ENCODE measurements at regions not wholly inside any gene's neighbourhood (a gene's known extent, or its start where the extent isn't known, plus 50 kb on each side); places are given as distances from the start of the nearest gene placed in this dataset.

DNA sequence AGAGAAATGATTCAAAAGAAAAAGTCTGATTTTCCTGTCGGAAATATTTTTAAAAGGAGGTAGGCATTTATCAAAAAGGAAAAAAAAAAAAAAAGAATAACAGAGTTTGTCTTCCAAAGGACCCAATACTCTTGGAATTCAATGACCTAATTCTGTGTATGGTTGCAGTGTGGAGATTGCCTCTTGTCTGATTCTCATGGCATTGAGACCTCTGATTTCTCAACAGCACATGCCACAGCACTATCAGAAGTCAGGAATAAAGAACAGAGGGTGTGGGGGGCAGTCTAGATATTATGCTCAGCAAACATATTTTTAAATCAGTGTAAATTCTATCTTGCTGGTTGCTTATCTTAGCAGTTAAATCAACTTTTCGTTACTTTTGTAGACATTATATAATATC lies 81.3 kb upstream of the SOX9 start:
- no peak for DNase-seq
- TF ChIP-seq, protein P1, sequence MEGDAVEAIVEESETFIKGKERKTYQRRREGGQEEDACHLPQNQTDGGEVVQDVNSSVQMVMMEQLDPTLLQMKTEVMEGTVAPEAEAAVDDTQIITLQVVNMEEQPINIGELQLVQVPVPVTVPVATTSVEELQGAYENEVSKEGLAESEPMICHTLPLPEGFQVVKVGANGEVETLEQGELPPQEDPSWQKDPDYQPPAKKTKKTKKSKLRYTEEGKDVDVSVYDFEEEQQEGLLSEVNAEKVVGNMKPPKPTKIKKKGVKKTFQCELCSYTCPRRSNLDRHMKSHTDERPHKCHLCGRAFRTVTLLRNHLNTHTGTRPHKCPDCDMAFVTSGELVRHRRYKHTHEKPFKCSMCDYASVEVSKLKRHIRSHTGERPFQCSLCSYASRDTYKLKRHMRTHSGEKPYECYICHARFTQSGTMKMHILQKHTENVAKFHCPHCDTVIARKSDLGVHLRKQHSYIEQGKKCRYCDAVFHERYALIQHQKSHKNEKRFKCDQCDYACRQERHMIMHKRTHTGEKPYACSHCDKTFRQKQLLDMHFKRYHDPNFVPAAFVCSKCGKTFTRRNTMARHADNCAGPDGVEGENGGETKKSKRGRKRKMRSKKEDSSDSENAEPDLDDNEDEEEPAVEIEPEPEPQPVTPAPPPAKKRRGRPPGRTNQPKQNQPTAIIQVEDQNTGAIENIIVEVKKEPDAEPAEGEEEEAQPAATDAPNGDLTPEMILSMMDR (IDR thresholded peaks at IDR 0.05; ENCODE audit: unreplicated experiment), result no peak
- H3K4me1 Mint-ChIP-seq (ENCODE audit: low read depth, unreplicated experiment), result no peaks in the 10 kb centered on the region
- CTCF ChIA-PET, result no interaction called here
- intact Hi-C loops (cut with micrococcal nuclease; ENCODE audit: unreplicated experiment), result no loop called here
- no peaks in the 10 kb centered on the region for H3K9me3 Mint-ChIP-seq (ENCODE audit: low read depth, unreplicated experiment)
- H3K27ac Mint-ChIP-seq (ENCODE audit: unreplicated experiment), result no peak overlapping the region
- H3K36me3 Mint-ChIP-seq (ENCODE audit: insufficient read depth, unreplicated experiment), result no peaks in the 10 kb centered on the region
- BruUV-seq (replicated peaks), result no TSS peak
- peaks cover 67% of the 10 kb centered on the region for H3K27me3 Mint-ChIP-seq (ENCODE audit: unreplicated experiment)
- H3K4me3 Mint-ChIP-seq (ENCODE audit: low read depth, unreplicated experiment), result no peak overlapping the region

DNA sequence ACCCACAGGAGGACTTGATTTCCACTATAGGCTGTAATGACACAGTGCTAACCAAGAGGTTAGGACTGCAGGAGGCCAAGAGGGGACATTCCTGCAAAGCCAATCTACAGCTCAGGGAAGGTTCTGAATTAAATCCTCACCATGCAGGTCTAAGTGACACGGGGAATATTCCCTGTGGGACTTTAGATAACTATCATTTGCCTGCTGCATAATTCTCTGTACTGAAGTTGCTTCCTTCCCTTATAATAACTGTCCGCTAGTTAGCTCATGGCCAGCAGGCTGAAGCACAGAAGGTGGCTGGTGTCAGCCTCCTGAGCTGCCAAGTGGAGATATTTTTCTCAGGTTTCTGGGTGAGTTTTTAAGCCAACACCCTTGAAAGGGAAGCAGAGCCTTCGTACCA lies 74.6 kb upstream of the SOX9 start:
- DNase-seq, result no peak
- no peaks in the 10 kb centered on the region for H3K9me3 Mint-ChIP-seq (ENCODE audit: low read depth, unreplicated experiment)
- no TSS peak for BruUV-seq (replicated peaks)
- no peaks in the 10 kb centered on the region for H3K4me1 Mint-ChIP-seq (ENCODE audit: low read depth, unreplicated experiment)
- TF ChIP-seq, protein P1 (IDR thresholded peaks at IDR 0.05; ENCODE audit: unreplicated experiment), result no peak
- intact Hi-C loops (cut with micrococcal nuclease; ENCODE audit: unreplicated experiment), result no loop called here
- CTCF ChIA-PET, result no interaction called here
- H3K27ac Mint-ChIP-seq (ENCODE audit: unreplicated experiment), result no peak overlapping the region
- no peaks in the 10 kb centered on the region for H3K36me3 Mint-ChIP-seq (ENCODE audit: insufficient read depth, unreplicated experiment)
- no peak overlapping the region for H3K4me3 Mint-ChIP-seq (ENCODE audit: low read depth, unreplicated experiment)
- peaks cover 15% of the 10 kb centered on the region for H3K27me3 Mint-ChIP-seq (ENCODE audit: unreplicated experiment)

DNA sequence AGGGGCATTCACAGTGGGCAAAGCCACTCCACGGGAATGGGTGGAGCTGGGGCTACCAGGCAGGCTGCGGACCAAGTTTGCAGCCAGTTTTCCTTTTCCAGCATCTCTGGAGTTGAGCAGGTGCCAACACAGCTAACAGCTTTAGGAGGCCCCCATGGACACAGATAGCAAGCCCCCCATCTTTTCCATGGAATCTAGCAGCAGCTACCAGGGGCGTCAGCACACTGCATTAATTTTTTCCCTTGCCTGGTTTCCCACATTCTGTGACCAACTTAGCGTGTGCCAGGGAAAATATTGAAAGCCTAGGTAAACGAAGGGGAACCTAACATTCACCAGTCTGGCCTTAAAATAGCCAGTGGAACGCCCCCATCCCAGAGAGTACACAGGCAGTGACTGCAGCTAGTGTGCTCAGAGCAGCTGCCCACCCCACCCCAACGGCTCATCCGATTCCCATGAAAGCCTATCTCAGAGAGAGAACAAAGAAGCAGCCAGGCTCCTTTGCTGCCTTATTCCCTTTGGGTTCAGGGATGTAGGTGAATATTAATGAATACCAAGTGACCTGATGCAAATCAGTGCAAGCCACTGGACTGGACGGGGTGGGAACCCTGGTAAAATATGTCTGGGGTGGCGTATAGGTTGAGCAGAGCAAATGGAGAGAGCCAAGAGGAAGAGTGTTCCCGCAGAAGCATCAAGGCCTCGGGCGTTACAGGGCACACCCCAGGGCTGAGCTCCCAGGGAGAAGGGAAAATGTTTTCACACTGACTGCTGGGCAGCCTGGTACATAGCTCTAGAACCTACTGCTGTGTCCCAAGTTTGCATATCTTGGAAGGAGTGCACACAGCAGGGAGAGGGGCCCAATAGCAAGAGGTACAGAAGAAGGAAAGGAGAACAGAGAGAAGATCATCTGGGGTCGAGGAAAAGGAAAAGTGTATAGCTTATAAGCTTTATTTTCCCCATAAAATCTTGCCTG lies 73.9 kb upstream of the SOX9 start:
- H3K36me3 Mint-ChIP-seq (ENCODE audit: insufficient read depth, unreplicated experiment), result no peaks in the 10 kb centered on the region
- no TSS peak for BruUV-seq (replicated peaks)
- no peaks in the 10 kb centered on the region for H3K4me1 Mint-ChIP-seq (ENCODE audit: low read depth, unreplicated experiment)
- no peak for DNase-seq
- H3K27me3 Mint-ChIP-seq (ENCODE audit: unreplicated experiment), result peaks cover 15% of the 10 kb centered on the region
- H3K27ac Mint-ChIP-seq (ENCODE audit: unreplicated experiment), result no peak overlapping the region
- TF ChIP-seq, protein P1 (IDR thresholded peaks at IDR 0.05; ENCODE audit: unreplicated experiment), result no peak
- H3K9me3 Mint-ChIP-seq (ENCODE audit: low read depth, unreplicated experiment), result no peaks in the 10 kb centered on the region
- intact Hi-C loops (cut with micrococcal nuclease; ENCODE audit: unreplicated experiment), result no loop called here
- H3K4me3 Mint-ChIP-seq (ENCODE audit: low read depth, unreplicated experiment), result no peak overlapping the region
- CTCF ChIA-PET, result no interaction called here

DNA sequence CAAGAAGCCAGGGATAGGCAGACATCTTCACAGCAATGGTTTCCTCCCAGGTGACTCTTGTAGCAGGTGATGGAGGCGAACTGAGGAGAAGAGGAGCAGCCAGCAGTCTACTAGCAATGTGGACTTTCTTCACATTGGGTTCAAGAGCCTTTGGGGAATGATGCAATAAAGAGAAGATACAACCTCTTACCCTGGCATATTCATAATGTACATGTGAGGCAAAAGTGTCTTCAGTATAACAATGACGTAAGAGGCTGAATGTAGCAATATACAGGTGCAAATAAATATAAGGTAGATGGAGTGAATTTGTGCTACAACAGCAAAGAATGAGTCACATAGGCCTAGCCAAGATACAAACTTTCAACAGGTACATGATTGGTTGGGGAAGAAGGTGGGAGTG lies 70.9 kb upstream of the SOX9 start:
- no peaks in the 10 kb centered on the region for H3K4me1 Mint-ChIP-seq (ENCODE audit: low read depth, unreplicated experiment)
- intact Hi-C loops (cut with micrococcal nuclease; ENCODE audit: unreplicated experiment), result no loop called here
- H3K4me3 Mint-ChIP-seq (ENCODE audit: low read depth, unreplicated experiment), result no peak overlapping the region
- CTCF ChIA-PET, result interaction anchor here (0.6 kb wide), 1 partner anchor 13 kb away, joined by 3 read pairs; no protein-coding TSS in a partner anchor
- peaks cover 14% of the 10 kb centered on the region for H3K27me3 Mint-ChIP-seq (ENCODE audit: unreplicated experiment)
- TF ChIP-seq, protein P1 (IDR thresholded peaks at IDR 0.05; ENCODE audit: unreplicated experiment), result no peak
- no peaks in the 10 kb centered on the region for H3K9me3 Mint-ChIP-seq (ENCODE audit: low read depth, unreplicated experiment)
- no peak for DNase-seq
- no peak overlapping the region for H3K27ac Mint-ChIP-seq (ENCODE audit: unreplicated experiment)
- no TSS peak for BruUV-seq (replicated peaks)
- H3K36me3 Mint-ChIP-seq (ENCODE audit: insufficient read depth, unreplicated experiment), result no peaks in the 10 kb centered on the region
